SK-N-SH treated with all-trans-retinoic acid at 6 μM for 48 hours (cell line): ENCODE measurements at regions not wholly inside any gene's neighbourhood (a gene's known extent, or its start where the extent isn't known, plus 50 kb on each side); places are given as distances from the start of the nearest gene placed in this dataset.
A peak's percentile ranks its signal among the peaks of the same experiment; 100 is the strongest.

Experiments
- ATAC-seq: fragments of 200-7000 bp; cut with Tn5 transposase; 3 replicates; pipeline ENCODE4 v1.9.1; 2020; ENCODE audit warnings: mild to moderate bottlenecking, moderate library complexity
- ARNTL ChIP-seq: fragments of 450-650 bp; formaldehyde crosslinking; IDR thresholded peaks from 2 replicates; pipeline ENCODE4 v1.5.0; 2020; ENCODE audit warnings: low read depth, mild to moderate bottlenecking, moderate library complexity, borderline replicate concordance
- BACH2 ChIP-seq: fragments of 250-450 bp; sonication (Bioruptor Pico); IDR thresholded peaks from 2 replicates; pipeline ENCODE4 v1.9.0; 2021; ENCODE audit warnings: mild to moderate bottlenecking, borderline replicate concordance
- CREB5 ChIP-seq: fragments of 250-450 bp; sonication (Bioruptor Pico); IDR thresholded peaks from 2 replicates; pipeline ENCODE4 v1.5.1; 2020; ENCODE audit warnings: low read depth, mild to moderate bottlenecking, moderate library complexity
- CSDC2 ChIP-seq: fragments of 250-450 bp; sonication (Bioruptor Pico); IDR thresholded peaks from 2 replicates; pipeline ENCODE4 v1.5.0; 2020; ENCODE audit warnings: mild to moderate bottlenecking, moderate library complexity
- CSRNP3 ChIP-seq: fragments of 250-450 bp; sonication (Bioruptor Pico); IDR thresholded peaks from 2 replicates; pipeline ENCODE4 v1.5.1; 2021; ENCODE audit warnings: mild to moderate bottlenecking, moderate library complexity
- ESRRG ChIP-seq: fragments of 250-450 bp; sonication (Bioruptor Pico); IDR thresholded peaks from 2 replicates; pipeline ENCODE4 v1.6.1; 2021; ENCODE audit warnings: mild to moderate bottlenecking
- GLIS3 ChIP-seq: fragments of 250-450 bp; sonication (Bioruptor Pico); IDR thresholded peaks from 2 replicates; pipeline ENCODE4 v1.5.0; 2020; ENCODE audit warnings: mild to moderate bottlenecking, moderate library complexity
- ISL1 ChIP-seq: fragments of 250-450 bp; sonication (Bioruptor Pico); IDR thresholded peaks from 2 replicates; pipeline ENCODE4 v2.1.2; 2022; ENCODE audit warnings: mild to moderate bottlenecking, moderate library complexity
- OSR1 ChIP-seq: fragments of 250-450 bp; sonication (Bioruptor Pico); IDR thresholded peaks from 2 replicates; pipeline ENCODE4 v1.8.0; 2022; ENCODE audit warnings: moderate library complexity, mild to moderate bottlenecking, inconsistent platforms
- PATZ1 ChIP-seq: fragments of 250-450 bp; sonication (Bioruptor Pico); IDR thresholded peaks from 2 replicates; pipeline ENCODE4 v1.8.0; 2020; ENCODE audit warnings: mild to moderate bottlenecking, moderate library complexity, borderline replicate concordance
- POU6F1 ChIP-seq: fragments of 250-450 bp; sonication (Bioruptor Pico); IDR thresholded peaks from 2 replicates; pipeline ENCODE4 v1.8.0; 2021; ENCODE audit warnings: low read depth, mild to moderate bottlenecking, moderate library complexity, borderline replicate concordance
- PPARA ChIP-seq: fragments of 250-450 bp; sonication (Bioruptor Pico); IDR thresholded peaks from 2 replicates; pipeline ENCODE4 v1.5.0; 2020; ENCODE audit warnings: mild to moderate bottlenecking, borderline replicate concordance
- RARB ChIP-seq: fragments of 250-450 bp; sonication (Bioruptor Pico); IDR thresholded peaks from 2 replicates; pipeline ENCODE4 v1.8.0; 2021; ENCODE audit warnings: mild to moderate bottlenecking, moderate library complexity
- TCF4 ChIP-seq: fragments of 250-450 bp; sonication (Bioruptor Pico); IDR thresholded peaks from 2 replicates; pipeline ENCODE4 v1.8.0; 2021; ENCODE audit warnings: mild to moderate bottlenecking, moderate library complexity, borderline replicate concordance
- TOX ChIP-seq: fragments of 250-450 bp; sonication (Bioruptor Pico); IDR thresholded peaks from 2 replicates; pipeline ENCODE4 v1.8.0; 2021; ENCODE audit warnings: mild to moderate bottlenecking, moderate library complexity, borderline replicate concordance
- ZC3H10 ChIP-seq: fragments of 250-450 bp; sonication (Bioruptor Pico); IDR thresholded peaks from 2 replicates; pipeline ENCODE4 v1.5.1; 2021; ENCODE audit warnings: mild to moderate bottlenecking, moderate library complexity
- ZFP3 ChIP-seq: fragments of 250-450 bp; sonication (Bioruptor Pico); IDR thresholded peaks from 2 replicates; pipeline ENCODE4 v1.5.0; 2020; ENCODE audit warnings: mild to moderate bottlenecking, moderate library complexity
- ZFP30 ChIP-seq: fragments of 450-650 bp; formaldehyde crosslinking; IDR thresholded peaks from 2 replicates; pipeline ENCODE4 v1.5.0; 2022; ENCODE audit warnings: mild to moderate bottlenecking, moderate library complexity
- ZNF565 ChIP-seq: fragments of 450-650 bp; formaldehyde crosslinking; conservative IDR thresholded peaks from 2 replicates; pipeline ENCODE4 v1.5.0; 2020; ENCODE audit warnings: low read depth, mild to moderate bottlenecking, moderate library complexity
- ZNF8 ChIP-seq: fragments of 450-650 bp; formaldehyde crosslinking; IDR thresholded peaks from 2 replicates; pipeline ENCODE4 v1.5.0; 2020; ENCODE audit warnings: mild to moderate bottlenecking, moderate library complexity

- ATAC-seq = peak; percentile 59
These were observed 703.5 kb upstream of the CITED2 start for GRCh38 chr6:140077827-140078560.

GRCh38 chr6:140076105-140076504 lies 701.7 kb upstream of the CITED2 start:
- no peak for TF ChIP-seq RARB
- no peak for TF ChIP-seq POU6F1 (CRISPR knock-in tag)
- TF ChIP-seq CSDC2 (CRISPR knock-in tag) = no peak
- TF ChIP-seq ZNF8 (CRISPR knock-in tag) = no peak
- no peak for TF ChIP-seq ARNTL (CRISPR knock-in tag)
- no peak for TF ChIP-seq BACH2 (CRISPR knock-in tag)
- TF ChIP-seq ISL1 (CRISPR knock-in tag) = no peak
- TF ChIP-seq ZNF565 (CRISPR knock-in tag) = no peak
- no peak for TF ChIP-seq ZFP3
- no peak for TF ChIP-seq TOX
- TF ChIP-seq ESRRG = no peak
- no peak for TF ChIP-seq PATZ1 (CRISPR knock-in tag)
- TF ChIP-seq GLIS3 (CRISPR knock-in tag) = no peak
- no peak for TF ChIP-seq PPARA (CRISPR knock-in tag)
- no peak for TF ChIP-seq TCF4 (CRISPR knock-in tag)
- no peak for TF ChIP-seq CREB5
- no peak for ATAC-seq

More at GRCh38 chr6:140077827-140078560, 703.5 kb upstream of the CITED2 start:
- TF ChIP-seq CSRNP3 (CRISPR knock-in tag) (no peak), ESRRG (no peak), POU6F1 (CRISPR knock-in tag) (no peak), ZFP3 (no peak)

- no peak for ATAC-seq
- no peak for TF ChIP-seq OSR1
- no peak for TF ChIP-seq PPARA (CRISPR knock-in tag)
- no peak for TF ChIP-seq ZFP30
- peak; percentile 55 for TF ChIP-seq ISL1 (CRISPR knock-in tag)
- no peak for TF ChIP-seq ARNTL (CRISPR knock-in tag)
These were observed 699.0 kb upstream of the CITED2 start for GRCh38 chr6:140073456-140073855.

- peak; percentile 73 for ATAC-seq
- TF ChIP-seq BACH2 (CRISPR knock-in tag) (no peak), RARB (no peak), PATZ1 (CRISPR knock-in tag) (peak; percentile 55; the same call in 1 of the 2 replicates), TCF4 (CRISPR knock-in tag) (no peak), POU6F1 (CRISPR knock-in tag) (peak; percentile 78; the same call in 1 of the 2 replicates), ZNF8 (CRISPR knock-in tag) (no peak), ISL1 (CRISPR knock-in tag) (peak; percentile 93), ZC3H10 (CRISPR knock-in tag) (0 out of 2 replicates have a peak, but pooled peaks have one; percentile 4), TOX (peak; percentile 49; the same call in 1 of the 2 replicates), GLIS3 (CRISPR knock-in tag) (no peak), ZFP3 (no peak)
These were observed 697.2 kb upstream of the CITED2 start for GRCh38 chr6:140071601-140072062.
